ENCODE measurements at regions not wholly inside any gene's neighbourhood (a gene's known extent, or its start where the extent isn't known, plus 50 kb on each side); places are given as distances from the start of the nearest gene placed in this dataset.
A peak's percentile ranks its signal among the peaks of the same experiment; 100 is the strongest.

- H3K4me1 Mint-ChIP-seq, result peaks cover 0 to 2% (median 0%) of the 10 kb centered on the region in 4 donors
- H3K9me3 Mint-ChIP-seq, result no peaks in the 10 kb centered on the region
- H3K27me3 Mint-ChIP-seq, result peaks cover 0 to 3% (median 2%) of the 10 kb centered on the region in 5 donors
- POLR2A ChIA-PET, result no interaction called here
- ATAC-seq (no peak), DNase-seq (no peak)
- no peak overlapping the region for H3K4me3 Mint-ChIP-seq
- no peak overlapping the region for H3K27ac Mint-ChIP-seq
- no peaks in the 10 kb centered on the region for H3K36me3 Mint-ChIP-seq
Measured at GRCh38 chr10:3702569-3702968, 82.4 kb downstream of the KLF6 start.

- POLR2A ChIA-PET, result no interaction called here
- H3K27me3 Mint-ChIP-seq, result peaks cover 0 to 7% (median 2%) of the 10 kb centered on the region in 5 donors
- peaks cover 0 to 2% (median under 1%) of the 10 kb centered on the region in 4 donors for H3K4me1 Mint-ChIP-seq
- H3K4me3 Mint-ChIP-seq, result no peak overlapping the region
- ATAC-seq (no peak), DNase-seq (no peak)
- no peaks in the 10 kb centered on the region for H3K9me3 Mint-ChIP-seq
- no peaks in the 10 kb centered on the region for H3K36me3 Mint-ChIP-seq
- H3K27ac Mint-ChIP-seq, result no peak overlapping the region
Measured at GRCh38 chr10:3702056-3702546, 82.9 kb downstream of the KLF6 start.

- DNase-seq (no peak), ATAC-seq (no peak)
- H3K4me3 Mint-ChIP-seq, result no peak overlapping the region
- POLR2A ChIA-PET, result interaction anchor here (0.5 to 0.7 kb wide), 2 partner anchors 60 to 721 kb away, joined by 4 to 10 read pairs; no protein-coding TSS in a partner anchor
- no peaks in the 10 kb centered on the region for H3K36me3 Mint-ChIP-seq
- H3K9me3 Mint-ChIP-seq, result no peaks in the 10 kb centered on the region
- H3K4me1 Mint-ChIP-seq, result peaks cover 0 to 2% (median under 1%) of the 10 kb centered on the region in 4 donors
- no peak overlapping the region for H3K27ac Mint-ChIP-seq
- peaks cover 0 to 10% (median 2%) of the 10 kb centered on the region in 5 donors for H3K27me3 Mint-ChIP-seq
Measured at GRCh38 chr10:3701491-3701890, 83.5 kb downstream of the KLF6 start.

- peaks cover 0 to 2% (median under 1%) of the 10 kb centered on the region in 4 donors for H3K4me1 Mint-ChIP-seq
- DNase-seq (no peak), ATAC-seq (no peak)
- H3K9me3 Mint-ChIP-seq, result no peaks in the 10 kb centered on the region
- H3K36me3 Mint-ChIP-seq, result no peaks in the 10 kb centered on the region
- no peak overlapping the region for H3K4me3 Mint-ChIP-seq
- H3K27ac Mint-ChIP-seq, result no peak overlapping the region
- POLR2A ChIA-PET, result no interaction called here
- H3K27me3 Mint-ChIP-seq, result peaks cover 0 to 10% (median 2%) of the 10 kb centered on the region in 5 donors
Measured at GRCh38 chr10:3700531-3701076, 84.4 kb downstream of the KLF6 start.

GRCh38 chr10:3699916-3700315 is 85.1 kb downstream of the KLF6 start:
- no peak overlapping the region for H3K4me3 Mint-ChIP-seq

GRCh38 chr10:3698312-3698711 is 86.7 kb downstream of the KLF6 start:
- POLR2A ChIA-PET, result no interaction called here
- Mint-ChIP-seq H3K27ac (no peak overlapping the region), H3K36me3 (no peaks in the 10 kb centered on the region), H3K9me3 (no peaks in the 10 kb centered on the region), H3K4me3 (no peak overlapping the region), H3K4me1 (peaks cover 0 to 2% (median under 1%) of the 10 kb centered on the region in 4 donors), H3K27me3 (peaks cover 0 to 10% (median 2%) of the 10 kb centered on the region in 5 donors)
- no peak for DNase-seq
- no peak for ATAC-seq

More at GRCh38 chr10:3699916-3700315, 85.1 kb downstream of the KLF6 start:
- no peaks in the 10 kb centered on the region for H3K36me3 Mint-ChIP-seq
- DNase-seq (no peak), ATAC-seq (no peak)
- H3K27me3 Mint-ChIP-seq, result peaks cover 0 to 10% (median 2%) of the 10 kb centered on the region in 5 donors
- H3K4me1 Mint-ChIP-seq, result peaks cover 0 to 2% (median under 1%) of the 10 kb centered on the region in 4 donors
- POLR2A ChIA-PET, result interaction anchor here (0.8 kb wide), 1 partner anchor 85 kb away, joined by 4 read pairs; the partner anchor contains the start of gene KLF6
- H3K27ac Mint-ChIP-seq, result no peak overlapping the region
- H3K9me3 Mint-ChIP-seq, result no peaks in the 10 kb centered on the region

GRCh38 chr10:3693698-3694080 is 91.3 kb downstream of the KLF6 start:
- Mint-ChIP-seq H3K36me3 (no peaks in the 10 kb centered on the region), H3K4me3 (no peak overlapping the region), H3K27ac (no peak overlapping the region), H3K9me3 (no peaks in the 10 kb centered on the region), H3K4me1 (peaks cover 0 to 2% (median under 1%) of the 10 kb centered on the region in 4 donors), H3K27me3 (peaks cover 0 to 10% (median 0%) of the 10 kb centered on the region in 5 donors)
- no peak for DNase-seq
- POLR2A ChIA-PET, result no interaction called here
- ATAC-seq, result no peak

- Mint-ChIP-seq H3K27me3 (peaks cover 0 to 10% (median 0%) of the 10 kb centered on the region in 5 donors), H3K4me3 (no peak overlapping the region), H3K36me3 (no peaks in the 10 kb centered on the region), H3K4me1 (peaks cover 0 to 2% (median under 1%) of the 10 kb centered on the region in 4 donors), H3K9me3 (no peaks in the 10 kb centered on the region), H3K27ac (no peak overlapping the region)
- DNase-seq, result no peak
- ATAC-seq, result no peak
- POLR2A ChIA-PET, result no interaction called here
Measured at GRCh38 chr10:3693022-3693697, 91.8 kb downstream of the KLF6 start.

GRCh38 chr10:3692387-3692999 is 92.5 kb downstream of the KLF6 start:
- H3K9me3 Mint-ChIP-seq, result no peaks in the 10 kb centered on the region
- H3K4me1 Mint-ChIP-seq, result peaks cover 0 to 2% (median under 1%) of the 10 kb centered on the region in 4 donors
- DNase-seq, result no peak
- no peak overlapping the region for H3K4me3 Mint-ChIP-seq
- no peak for ATAC-seq
- H3K27me3 Mint-ChIP-seq, result peaks cover 0 to 6% (median 0%) of the 10 kb centered on the region in 5 donors
- H3K27ac Mint-ChIP-seq, result no peak overlapping the region
- POLR2A ChIA-PET, result no interaction called here
- H3K36me3 Mint-ChIP-seq, result no peaks in the 10 kb centered on the region

GRCh38 chr10:3691482-3691881 is 93.5 kb downstream of the KLF6 start:
- DNase-seq, result no peak
- H3K27me3 Mint-ChIP-seq, result no peaks in the 10 kb centered on the region
- no peaks in the 10 kb centered on the region for H3K36me3 Mint-ChIP-seq
- ATAC-seq, result no peak
- no peaks in the 10 kb centered on the region for H3K9me3 Mint-ChIP-seq
- POLR2A ChIA-PET, result no interaction called here
- H3K27ac Mint-ChIP-seq, result no peak overlapping the region
- peaks cover 0 to 2% (median 0%) of the 10 kb centered on the region in 4 donors for H3K4me1 Mint-ChIP-seq
- H3K4me3 Mint-ChIP-seq, result no peak overlapping the region

- H3K27me3 Mint-ChIP-seq, result no peaks in the 10 kb centered on the region
- DNase-seq, result no peak
- peaks cover 0 to 2% (median 0%) of the 10 kb centered on the region in 4 donors for H3K4me1 Mint-ChIP-seq
- no peaks in the 10 kb centered on the region for H3K9me3 Mint-ChIP-seq
- no peak for ATAC-seq
- no peak overlapping the region for H3K4me3 Mint-ChIP-seq
- H3K36me3 Mint-ChIP-seq, result no peaks in the 10 kb centered on the region
- POLR2A ChIA-PET, result interaction anchor here (0.9 kb wide), 1 partner anchor 95 kb away, joined by 3 read pairs; the partner anchor contains the start of gene KLF6
- H3K27ac Mint-ChIP-seq, result peak overlapping the region in 1 of 10 donors; percentile 26
Measured at GRCh38 chr10:3689871-3690510, 95.0 kb downstream of the KLF6 start.

- no peak overlapping the region for H3K4me3 Mint-ChIP-seq
- DNase-seq (no peak), ATAC-seq (no peak)
- H3K9me3 Mint-ChIP-seq, result no peaks in the 10 kb centered on the region
- peaks cover 0 to 2% (median 0%) of the 10 kb centered on the region in 4 donors for H3K4me1 Mint-ChIP-seq
- H3K36me3 Mint-ChIP-seq, result no peaks in the 10 kb centered on the region
- no peaks in the 10 kb centered on the region for H3K27me3 Mint-ChIP-seq
- H3K27ac Mint-ChIP-seq, result no peak overlapping the region
- POLR2A ChIA-PET, result no interaction called here
Measured at GRCh38 chr10:3687510-3688081, 97.4 kb downstream of the KLF6 start.
